Activated naive CD4-positive, alpha-beta T cell treated with anti-CD3 and anti-CD28 coated beads, Interleukin-2, amount 10 ng/mL, durations not matched to agents 7 days and 5 days (primary cell): ENCODE measurements at regions not wholly inside any gene's neighbourhood (a gene's known extent, or its start where the extent isn't known, plus 50 kb on each side); places are given as distances from the start of the nearest gene placed in this dataset.
"Not testable (repeated sequence)": the region's sequence is repeated elsewhere in the genome, so short reads cannot be mapped to it uniquely, and the experiment has no call there.

Experiments used
- CTCF ChIA-PET: fragments of 350-600 bp; sonication (Branson Sonifier 250); formaldehyde crosslinking; loops from one replicate; lab custom pipeline; 2021; ENCODE audit warnings: antibody characterized with exemption; lab: Charles Lee
- DNase-seq: peaks from one replicate; pipeline ENCODE4 v3.0.0-alpha.2; 2020
- H3K27ac Mint-ChIP-seq: one replicate; pipeline ENCODE4 v1.8.0; 2021; ENCODE audit warnings: mild to moderate bottlenecking, moderate library complexity, mixed read lengths
- H3K27me3 Mint-ChIP-seq: one replicate; pipeline ENCODE4 v1.8.0; 2021; ENCODE audit warnings: mild to moderate bottlenecking, mixed read lengths
- H3K36me3 Mint-ChIP-seq: one replicate; pipeline ENCODE4 v1.8.0; 2021; ENCODE audit warnings: mixed read lengths
- H3K4me1 Mint-ChIP-seq: one replicate; pipeline ENCODE4 v1.8.0; 2021; ENCODE audit warnings: mixed read lengths
- H3K4me3 Mint-ChIP-seq: one replicate; pipeline ENCODE4 v1.8.0; 2021; ENCODE audit warnings: mild to moderate bottlenecking, moderate library complexity, mixed read lengths
- H3K9me3 Mint-ChIP-seq: one replicate; pipeline ENCODE4 v1.8.0; 2021; ENCODE audit warnings: mixed read lengths

- H3K27ac Mint-ChIP-seq, result no peak overlapping the region
- H3K4me3 Mint-ChIP-seq, result no peak overlapping the region
- H3K9me3 Mint-ChIP-seq, result peaks cover 2% of the 10 kb centered on the region
- H3K36me3 Mint-ChIP-seq, result no peaks in the 10 kb centered on the region
- H3K27me3 Mint-ChIP-seq, result peaks cover 13% of the 10 kb centered on the region
- no peak for DNase-seq
- CTCF ChIA-PET, result no interaction called here
- no peaks in the 10 kb centered on the region for H3K4me1 Mint-ChIP-seq
Observed at GRCh38 chr7:23915236-23915635, 205.2 kb downstream of the STK31 start.

GRCh38 chr7:23918286-23918685 is 208.3 kb downstream of the STK31 start:
- CTCF ChIA-PET, result no interaction called here
- no peaks in the 10 kb centered on the region for H3K9me3 Mint-ChIP-seq
- no peak overlapping the region for H3K4me3 Mint-ChIP-seq
- no peaks in the 10 kb centered on the region for H3K4me1 Mint-ChIP-seq
- no peaks in the 10 kb centered on the region for H3K36me3 Mint-ChIP-seq
- H3K27ac Mint-ChIP-seq, result no peak overlapping the region
- no peak for DNase-seq
- H3K27me3 Mint-ChIP-seq, result peaks cover 16% of the 10 kb centered on the region

DNA sequence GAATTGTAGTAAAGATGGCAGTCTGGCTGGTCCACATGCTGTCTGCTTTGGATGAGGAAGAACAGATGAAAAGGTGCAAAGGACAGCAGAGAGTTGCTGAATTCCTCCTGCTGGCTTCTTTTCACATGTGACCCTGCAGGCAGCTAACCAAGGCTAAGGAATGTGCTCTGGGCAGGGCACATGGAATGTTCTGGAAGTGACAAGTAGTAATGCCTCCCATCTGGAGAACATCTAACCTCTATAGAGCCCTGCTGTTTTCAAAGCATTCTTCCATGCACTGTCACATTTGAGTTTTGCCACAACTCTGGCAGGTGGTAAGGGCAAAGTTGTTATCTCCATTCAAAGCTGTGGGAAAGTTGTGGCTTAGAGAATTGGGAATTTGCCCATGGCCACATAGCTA is 208.8 kb downstream of the STK31 start:
- Mint-ChIP-seq H3K9me3 (no peaks in the 10 kb centered on the region), H3K36me3 (no peaks in the 10 kb centered on the region), H3K4me1 (no peaks in the 10 kb centered on the region), H3K27ac (no peak overlapping the region), H3K27me3 (peaks cover 15% of the 10 kb centered on the region), H3K4me3 (no peak overlapping the region)
- CTCF ChIA-PET, result no interaction called here
- DNase-seq, result no peak

DNA sequence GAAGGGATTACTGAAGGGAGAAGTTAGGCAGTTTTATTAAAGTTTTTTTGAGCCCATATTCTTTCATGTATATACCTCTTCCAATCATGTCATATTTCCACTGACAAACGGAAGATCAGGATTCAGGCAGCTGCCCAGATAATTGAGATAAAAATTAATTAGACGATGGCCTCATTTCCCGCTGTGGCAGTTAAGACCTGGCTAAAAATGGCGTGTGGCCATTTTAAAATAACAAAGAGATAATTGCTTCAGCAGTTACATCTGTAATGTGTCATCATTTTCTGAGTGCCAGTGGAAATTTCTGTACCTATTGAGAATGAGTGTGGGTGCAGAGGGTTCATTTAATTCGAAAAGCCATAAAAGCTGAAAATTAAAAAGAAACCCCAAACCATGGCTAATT is 215.1 kb downstream of the STK31 start:
- no peak for DNase-seq
- H3K9me3 Mint-ChIP-seq, result no peaks in the 10 kb centered on the region
- CTCF ChIA-PET, result no interaction called here
- no peaks in the 10 kb centered on the region for H3K36me3 Mint-ChIP-seq
- peaks cover 6% of the 10 kb centered on the region for H3K27me3 Mint-ChIP-seq
- H3K4me1 Mint-ChIP-seq, result no peaks in the 10 kb centered on the region
- H3K27ac Mint-ChIP-seq, result no peak overlapping the region
- no peak overlapping the region for H3K4me3 Mint-ChIP-seq

DNA sequence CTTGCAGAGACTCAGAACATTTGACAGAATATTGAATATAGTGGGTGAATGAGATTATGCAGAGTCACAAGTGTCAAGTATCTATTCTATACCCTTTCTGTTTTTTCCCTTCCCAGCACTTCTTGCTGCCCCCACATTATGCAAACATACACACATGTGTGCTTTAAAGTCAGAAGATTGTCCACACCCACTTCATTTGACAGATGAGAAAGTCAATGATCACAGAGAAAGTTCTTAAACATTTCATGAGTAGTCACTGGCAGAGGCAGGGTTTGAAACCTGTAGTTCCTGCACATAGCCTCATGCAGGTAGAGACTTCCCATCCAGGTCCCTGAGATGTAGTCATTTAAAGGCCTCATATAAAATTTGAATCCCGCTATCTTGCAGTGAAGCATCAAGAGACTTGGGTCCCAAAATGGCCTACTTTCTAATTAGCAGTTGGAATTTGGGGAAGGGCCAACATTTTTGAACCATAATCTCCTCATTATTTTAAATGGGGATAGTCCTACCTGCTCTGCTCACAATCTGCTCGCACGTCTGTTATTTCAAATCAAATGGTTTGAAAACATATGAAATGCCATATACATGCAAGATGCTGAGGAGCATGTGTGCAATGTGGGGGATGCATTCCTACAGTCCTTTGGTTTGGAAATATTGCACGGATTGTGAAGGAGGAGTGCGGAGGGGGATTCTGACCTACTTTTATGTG is 217.8 kb downstream of the STK31 start:
- no peaks in the 10 kb centered on the region for H3K36me3 Mint-ChIP-seq
- no peaks in the 10 kb centered on the region for H3K9me3 Mint-ChIP-seq
- H3K4me1 Mint-ChIP-seq, result no peaks in the 10 kb centered on the region
- H3K27me3 Mint-ChIP-seq, result peaks cover 6% of the 10 kb centered on the region
- H3K4me3 Mint-ChIP-seq, result no peak overlapping the region
- no peak for DNase-seq
- CTCF ChIA-PET, result no interaction called here
- H3K27ac Mint-ChIP-seq, result no peak overlapping the region

DNA sequence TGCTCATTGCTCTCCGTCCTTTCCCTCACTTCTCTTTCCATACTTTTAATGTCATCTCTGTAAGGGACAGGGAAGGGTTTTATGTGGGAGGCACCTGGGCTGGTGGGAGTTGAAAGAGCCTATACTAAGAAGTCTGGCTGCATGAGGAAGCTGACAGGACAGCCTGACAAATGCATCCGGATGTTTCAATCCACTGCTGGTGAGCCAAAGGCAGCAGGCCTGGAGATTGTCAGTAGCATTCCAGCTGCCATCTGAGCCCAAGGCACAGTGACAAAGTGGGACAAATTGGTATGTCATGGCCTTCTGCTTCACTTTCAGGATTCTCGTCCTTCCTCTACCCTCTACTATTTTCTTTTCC is 218.4 kb downstream of the STK31 start:
- no peak for DNase-seq
- Mint-ChIP-seq H3K36me3 (no peaks in the 10 kb centered on the region), H3K4me3 (no peak overlapping the region), H3K9me3 (no peaks in the 10 kb centered on the region), H3K4me1 (no peaks in the 10 kb centered on the region), H3K27me3 (peaks cover 1% of the 10 kb centered on the region), H3K27ac (no peak overlapping the region)
- CTCF ChIA-PET, result no interaction called here

DNA sequence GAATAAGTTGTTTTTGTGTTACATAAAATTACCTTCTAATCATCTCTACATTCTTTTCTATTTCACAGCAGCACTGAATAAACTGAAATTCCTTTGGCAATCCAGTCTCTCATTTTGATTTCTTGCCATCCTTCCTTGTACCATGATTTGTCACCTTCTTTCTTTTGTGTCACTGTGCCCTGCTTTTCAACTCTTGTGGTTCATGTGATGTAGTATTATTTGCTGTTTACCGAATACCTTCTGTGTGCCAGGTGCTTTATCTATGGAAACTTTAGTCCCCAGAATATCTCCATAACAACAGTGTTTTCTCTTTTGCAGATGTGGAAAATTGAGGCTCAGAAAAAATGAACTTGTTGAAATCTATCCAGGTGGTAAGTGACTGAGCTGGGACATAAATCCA is 220.3 kb downstream of the STK31 start:
- Mint-ChIP-seq H3K4me1 (no peaks in the 10 kb centered on the region), H3K9me3 (no peaks in the 10 kb centered on the region), H3K27me3 (no peaks in the 10 kb centered on the region), H3K27ac (no peak overlapping the region), H3K4me3 (no peak overlapping the region), H3K36me3 (no peaks in the 10 kb centered on the region)
- DNase-seq, result no peak
- CTCF ChIA-PET, result no interaction called here

GRCh38 chr7:23931633-23932032 is 221.6 kb downstream of the STK31 start:
- no peak overlapping the region for H3K4me3 Mint-ChIP-seq
- H3K4me1 Mint-ChIP-seq, result no peaks in the 10 kb centered on the region
- H3K27me3 Mint-ChIP-seq, result no peaks in the 10 kb centered on the region
- H3K27ac Mint-ChIP-seq, result no peak overlapping the region
- CTCF ChIA-PET, result no interaction called here
- no peak for DNase-seq
- H3K36me3 Mint-ChIP-seq, result no peaks in the 10 kb centered on the region
- no peaks in the 10 kb centered on the region for H3K9me3 Mint-ChIP-seq

- peaks cover 7% of the 10 kb centered on the region for H3K27me3 Mint-ChIP-seq
- CTCF ChIA-PET, result interaction anchor here (0.6 to 1.7 kb wide), 2 partner anchors 443 to 717 kb away, joined by 3 to 8 read pairs; no protein-coding TSS in a partner anchor
- no peaks in the 10 kb centered on the region for H3K9me3 Mint-ChIP-seq
- H3K4me1 Mint-ChIP-seq, result no peaks in the 10 kb centered on the region
- DNase-seq, result no peak
- H3K27ac Mint-ChIP-seq, result no peak overlapping the region
- H3K4me3 Mint-ChIP-seq, result no peak overlapping the region
- H3K36me3 Mint-ChIP-seq, result no peaks in the 10 kb centered on the region
Observed at GRCh38 chr7:23938215-23938614, 228.2 kb downstream of the STK31 start.

DNA sequence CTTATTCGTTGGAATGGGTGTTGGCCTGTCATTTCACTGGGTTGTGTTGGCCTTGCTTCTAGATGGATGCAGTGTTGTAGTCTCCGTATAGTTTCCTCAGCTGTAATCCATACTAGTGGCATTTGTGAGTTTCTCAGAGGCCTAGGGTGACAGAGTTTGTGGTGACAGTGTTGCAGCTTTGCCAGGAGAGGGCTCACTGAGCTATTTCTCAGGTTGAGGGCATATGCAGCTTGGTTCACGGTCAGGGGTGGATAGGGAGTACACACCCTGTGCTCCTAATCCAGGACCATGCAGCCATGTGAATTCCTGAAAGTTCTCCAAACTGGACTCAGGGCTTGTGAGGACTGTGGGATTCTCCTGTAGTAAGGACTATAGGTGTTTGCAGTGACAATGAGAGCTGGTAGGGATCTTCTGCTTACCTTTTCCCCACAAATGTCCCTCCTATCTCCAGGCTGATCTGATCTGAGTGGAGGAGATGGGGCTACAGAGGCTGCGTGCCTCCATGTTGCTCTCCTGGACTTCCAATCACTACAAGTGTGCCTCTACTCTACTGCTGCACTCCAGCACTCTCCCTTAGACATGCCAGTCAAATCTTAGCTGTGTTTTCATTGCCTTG is 229.0 kb downstream of the STK31 start:
- H3K27ac Mint-ChIP-seq, result no peak overlapping the region
- H3K36me3 Mint-ChIP-seq, result no peaks in the 10 kb centered on the region
- H3K9me3 Mint-ChIP-seq, result no peaks in the 10 kb centered on the region
- no peaks in the 10 kb centered on the region for H3K4me1 Mint-ChIP-seq
- DNase-seq, result no peak
- H3K27me3 Mint-ChIP-seq, result peaks cover 7% of the 10 kb centered on the region
- no peak overlapping the region for H3K4me3 Mint-ChIP-seq
- CTCF ChIA-PET, result interaction anchor here (0.6 to 1.7 kb wide), 3 partner anchors 34 to 716 kb away, joined by 3 to 8 read pairs (median 3); no protein-coding TSS in a partner anchor

DNA sequence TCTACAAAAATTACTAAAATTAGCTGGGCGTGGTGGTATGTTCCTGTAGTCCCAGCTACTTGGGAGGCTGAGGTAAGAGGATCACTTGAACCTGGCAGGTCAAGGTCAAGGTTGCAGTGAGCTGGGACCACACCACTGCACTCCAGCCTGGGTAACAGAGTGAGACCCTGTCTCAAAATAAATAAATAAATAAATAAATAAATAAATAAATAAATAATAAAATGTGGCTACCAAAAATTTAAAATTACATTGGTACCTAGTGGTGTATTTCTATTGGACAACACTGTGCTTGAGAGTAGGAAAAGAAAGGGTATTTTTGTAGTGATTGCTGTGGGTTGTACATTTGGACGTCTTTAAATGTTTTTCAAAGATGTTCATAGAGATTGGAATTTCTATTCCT is 229.7 kb downstream of the STK31 start:
- H3K4me1 Mint-ChIP-seq, H3K9me3 Mint-ChIP-seq, H3K4me3 Mint-ChIP-seq, H3K27me3 Mint-ChIP-seq, H3K36me3 Mint-ChIP-seq, H3K27ac Mint-ChIP-seq, DNase-seq: not testable (repeated sequence)
- CTCF ChIA-PET, result interaction anchor here (1.3 to 1.7 kb wide), 2 partner anchors 34 to 442 kb away, joined by 3 to 8 read pairs; no protein-coding TSS in a partner anchor

GRCh38 chr7:23941551-23941950 is 231.5 kb downstream of the STK31 start:
- H3K36me3 Mint-ChIP-seq, result no peaks in the 10 kb centered on the region
- CTCF ChIA-PET, result no interaction called here
- H3K9me3 Mint-ChIP-seq, result no peaks in the 10 kb centered on the region
- DNase-seq, result no peak
- peaks cover 7% of the 10 kb centered on the region for H3K27me3 Mint-ChIP-seq
- no peak overlapping the region for H3K4me3 Mint-ChIP-seq
- H3K4me1 Mint-ChIP-seq, result no peaks in the 10 kb centered on the region
- no peak overlapping the region for H3K27ac Mint-ChIP-seq

DNA sequence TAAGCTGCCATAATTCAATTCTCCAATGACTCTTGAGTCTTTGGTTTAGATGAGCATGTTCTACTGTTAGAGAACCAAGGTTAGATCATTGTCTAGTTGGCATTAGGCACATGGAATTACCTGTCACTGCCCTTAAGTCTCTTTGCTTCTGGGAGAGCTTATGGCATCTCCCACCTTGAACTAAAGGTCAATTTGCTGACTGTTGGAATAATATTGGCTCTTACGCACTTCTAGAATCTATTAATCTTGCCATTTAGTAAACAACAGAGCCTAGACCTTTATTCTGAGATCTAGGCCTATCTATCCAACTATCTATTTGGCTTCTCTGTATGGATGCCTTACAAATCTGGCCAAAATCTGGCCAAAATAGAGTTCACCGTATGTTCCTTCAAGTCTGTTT is 232.0 kb downstream of the STK31 start:
- Mint-ChIP-seq H3K36me3 (no peaks in the 10 kb centered on the region), H3K27ac (no peak overlapping the region), H3K27me3 (peaks cover 7% of the 10 kb centered on the region), H3K4me1 (no peaks in the 10 kb centered on the region), H3K9me3 (peaks cover 3% of the 10 kb centered on the region), H3K4me3 (no peak overlapping the region)
- CTCF ChIA-PET, result no interaction called here
- DNase-seq, result no peak

- CTCF ChIA-PET, result no interaction called here
- Mint-ChIP-seq H3K4me1 (no peaks in the 10 kb centered on the region), H3K9me3 (peaks cover 3% of the 10 kb centered on the region), H3K27ac (no peak overlapping the region), H3K36me3 (no peaks in the 10 kb centered on the region), H3K4me3 (no peak overlapping the region), H3K27me3 (peaks cover 3% of the 10 kb centered on the region)
- DNase-seq, result no peak
Observed at GRCh38 chr7:23944131-23944530, 234.1 kb downstream of the STK31 start.

GRCh38 chr7:23945472-23945871 is 235.5 kb downstream of the STK31 start:
- H3K4me1 Mint-ChIP-seq, result no peaks in the 10 kb centered on the region
- CTCF ChIA-PET, result no interaction called here
- no peak overlapping the region for H3K27ac Mint-ChIP-seq
- no peaks in the 10 kb centered on the region for H3K36me3 Mint-ChIP-seq
- H3K4me3 Mint-ChIP-seq, result no peak overlapping the region
- H3K9me3 Mint-ChIP-seq, result peaks cover 3% of the 10 kb centered on the region
- H3K27me3 Mint-ChIP-seq, result no peaks in the 10 kb centered on the region
- no peak for DNase-seq
